Natural killer cell treated with Interleukin-12 subunit alpha and Interleukin-12 subunit beta and Interleukin-15 and Interleukin-18, amount 100 ng/mL, for 72 hours (primary cell): ENCODE measurements at regions not wholly inside any gene's neighbourhood (a gene's known extent, or its start where the extent isn't known, plus 50 kb on each side); places are given as distances from the start of the nearest gene placed in this dataset.
"Not testable (repeated sequence)": the region's sequence is repeated elsewhere in the genome, so short reads cannot be mapped to it uniquely, and the experiment has no call there.

Experiments used
- ATAC-seq, 2 donors: fragments of 150-1000 bp; cut with Tn5 transposase in 1 of 2; sonication (Bioruptor Pico), chemical (Tn5 transposase) in 1 of 2; 2 replicates each; pipeline ENCODE4 v1.10.0; 2021
- DNase-seq: peaks from one replicate; pipeline ENCODE4 v3.0.0; 2022; ENCODE audit warnings: low spot score
- H3K27ac Mint-ChIP-seq, 2 donors: 1 replicate in 1 of 2; 2 replicates in 1 of 2; pipeline ENCODE4 v1.8.0; 2022; ENCODE audit warnings: mixed read lengths in 2 of 2, mild to moderate bottlenecking in 1 of 2, moderate library complexity in 1 of 2
- H3K27me3 Mint-ChIP-seq, 2 donors: 1 replicate in 1 of 2; 2 replicates in 1 of 2; pipeline ENCODE4 v1.8.0; 2022; ENCODE audit warnings: mixed read lengths in 2 of 2
- H3K36me3 Mint-ChIP-seq: one replicate; pipeline ENCODE4 v1.8.0; 2022; ENCODE audit warnings: mixed read lengths
- H3K4me1 Mint-ChIP-seq, 2 donors: 1 replicate in 1 of 2; 2 replicates in 1 of 2; pipeline ENCODE4 v1.8.0; 2022; ENCODE audit warnings: low read depth in 2 of 2, mixed read lengths in 2 of 2, mild to moderate bottlenecking in 1 of 2
- H3K4me3 Mint-ChIP-seq: one replicate; pipeline ENCODE4 v1.8.0; 2022; ENCODE audit warnings: mixed read lengths
- H3K9me3 Mint-ChIP-seq: 2 replicates; pipeline ENCODE4 v1.8.0; 2022; ENCODE audit warnings: mixed read lengths

GRCh38 chr4:56575820-56576429, 70.3 kb downstream of the ARL9 start:
- no peaks in the 10 kb centered on the region for H3K36me3 Mint-ChIP-seq
- H3K27ac Mint-ChIP-seq = peak overlapping the region in 1 of 2 donors; percentile 23
- DNase-seq (no peak), ATAC-seq (no peak)
- H3K4me1 Mint-ChIP-seq = peaks cover 4 to 5% of the 10 kb centered on the region in 2 donors
- H3K9me3 Mint-ChIP-seq = no peaks in the 10 kb centered on the region
- no peak overlapping the region for H3K4me3 Mint-ChIP-seq
- no peaks in the 10 kb centered on the region for H3K27me3 Mint-ChIP-seq

DNA sequence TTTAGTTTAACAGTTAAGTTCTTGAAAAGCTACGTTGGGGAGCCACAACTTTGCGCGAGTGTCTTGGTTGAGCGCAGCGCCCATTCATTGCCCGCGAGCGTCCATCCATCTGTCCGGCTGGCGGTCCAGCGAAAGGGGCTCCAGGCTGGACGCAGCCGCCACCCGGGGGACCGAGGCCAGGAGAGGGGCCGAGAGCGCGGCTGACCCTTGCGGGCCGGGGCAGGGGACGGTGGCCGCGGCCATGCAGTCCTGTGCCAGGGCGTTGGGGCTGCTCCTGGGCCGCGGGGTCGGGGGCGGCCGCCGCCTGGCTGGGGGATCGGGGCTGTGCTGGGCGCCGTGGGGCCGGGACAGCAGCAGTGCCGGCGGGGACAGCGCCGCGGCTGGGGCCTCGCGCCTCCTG, 86.8 kb downstream of the ARL9 start:
- not testable (repeated sequence) for ATAC-seq, H3K4me3 Mint-ChIP-seq

More for the DNA sequence above, 86.8 kb downstream of the ARL9 start:
- H3K9me3 Mint-ChIP-seq, H3K4me1 Mint-ChIP-seq, DNase-seq, H3K27ac Mint-ChIP-seq, H3K27me3 Mint-ChIP-seq: not testable (repeated sequence)
- H3K36me3 Mint-ChIP-seq = peaks cover 12% of the 10 kb centered on the region
